CD14-positive monocyte (primary cell): ENCODE measurements at regions not wholly inside any gene's neighbourhood (a gene's known extent, or its start where the extent isn't known, plus 50 kb on each side); places are given as distances from the start of the nearest gene placed in this dataset.

Experiments used
- DNase-seq, 3 donors: peaks; one replicate each; pipeline ENCODE4 v3.0.0-alpha.2; 2011 to 2022
- H2AFZ ChIP-seq: 2 replicates; pipeline ENCODE4 v1.6.0; 2012; ENCODE audit warnings: mild to moderate bottlenecking, low read depth, low read length, inconsistent platforms; ENCODE audit not compliant: insufficient read depth, poor library complexity, severe bottlenecking
- H3K27ac ChIP-seq, 2 donors: 1 replicate in 1 of 2; 2 replicates in 1 of 2; pipeline ENCODE4 v1.5.1; 2012 to 2013; ENCODE audit warnings: low read length in 2 of 2, control low read depth in 1 of 2, inconsistent platforms in 1 of 2, low read depth in 1 of 2, mild to moderate bottlenecking in 1 of 2
- H3K27me3 ChIP-seq, 2 donors: one replicate each; pipeline versions ENCODE4 v1.6.0 to v1.6.1; 2011 to 2013; ENCODE audit warnings: low read length in 2 of 2; ENCODE audit not compliant: control insufficient read depth in 2 of 2, insufficient read depth in 2 of 2
- H3K36me3 ChIP-seq, 2 donors: replicated peaks in 1 of 2; 1 replicate in 1 of 2; 2 replicates in 1 of 2; pipeline versions ENCODE4 v1.5.1 to v1.6.1; 2012 to 2013; ENCODE audit warnings: low read length in 2 of 2, control low read depth in 1 of 2, inconsistent platforms in 1 of 2, mild to moderate bottlenecking in 1 of 2; ENCODE audit not compliant: insufficient read depth in 2 of 2, control insufficient read depth in 1 of 2
- H3K4me1 ChIP-seq, 2 donors: 1 replicate in 1 of 2; 2 replicates in 1 of 2; pipeline versions ENCODE4 v1.5.1 to v1.6.1; 2012 to 2013; ENCODE audit warnings: low read length in 2 of 2, control low read depth in 1 of 2, inconsistent platforms in 1 of 2, mild to moderate bottlenecking in 1 of 2, moderate library complexity in 1 of 2; ENCODE audit not compliant: insufficient read depth in 2 of 2, control insufficient read depth in 1 of 2
- H3K4me2 ChIP-seq: replicated peaks from 2 replicates; pipeline ENCODE3; 2012; ENCODE audit warnings: low read length, moderate library complexity, mild to moderate bottlenecking; ENCODE audit not compliant: poor library complexity, severe bottlenecking; ENCODE audit errors: extremely low read depth
- H3K4me3 ChIP-seq, 3 experiments: fragments of 200-600 bp in 1 of 3; sonication (generic) in 1 of 3; replicated peaks in 1 of 3; 1 replicate in 2 of 3; 2 replicates in 1 of 3; pipeline ENCODE4 v1.5.1; 2011 to 2013; ENCODE audit warnings: low read length in 3 of 3, mild to moderate bottlenecking in 3 of 3, control low read depth in 2 of 3, low read depth in 2 of 3, inconsistent platforms in 1 of 3, moderate library complexity in 1 of 3
- H3K79me2 ChIP-seq: 2 replicates; pipeline ENCODE4 v1.6.0; 2012; ENCODE audit warnings: mild to moderate bottlenecking, control low read depth, inconsistent platforms, low read length, moderate library complexity; ENCODE audit not compliant: insufficient read depth
- H3K9ac ChIP-seq: 2 replicates; pipeline ENCODE4 v1.6.0; 2017; ENCODE audit warnings: low read length, mild to moderate bottlenecking; ENCODE audit not compliant: insufficient read depth, poor library complexity, severe bottlenecking
- H3K9me3 ChIP-seq, 2 donors: replicated peaks in 1 of 2; 1 replicate in 1 of 2; 2 replicates in 1 of 2; pipeline versions ENCODE4 v1.5.1 to v1.6.1; 2012 to 2013; ENCODE audit warnings: low read length in 2 of 2, control low read depth in 1 of 2; ENCODE audit not compliant: control insufficient read depth in 1 of 2, insufficient read depth in 1 of 2
- H4K20me1 ChIP-seq: 2 replicates; pipeline ENCODE4 v1.6.0; 2012; ENCODE audit warnings: mild to moderate bottlenecking, low read length, control low read depth, moderate library complexity; ENCODE audit not compliant: insufficient read depth
- H3K27ac Mint-ChIP-seq, 7 donors: one replicate each; pipeline ENCODE4 v1.8.0; 2020; ENCODE audit warnings: mild to moderate bottlenecking in 7 of 7, mixed read lengths in 7 of 7, moderate library complexity in 6 of 7, inconsistent platforms in 2 of 7
- H3K27me3 Mint-ChIP-seq, 3 donors: one replicate each; pipeline ENCODE4 v1.8.0; 2021 to 2022; ENCODE audit warnings: low read depth in 3 of 3, mild to moderate bottlenecking in 3 of 3, mixed read lengths in 3 of 3, moderate library complexity in 3 of 3, inconsistent platforms in 1 of 3
- H3K36me3 Mint-ChIP-seq, 2 donors: one replicate each; pipeline ENCODE4 v1.8.0; 2020; ENCODE audit warnings: mixed read lengths in 2 of 2, inconsistent platforms in 1 of 2, mild to moderate bottlenecking in 1 of 2
- H3K4me1 Mint-ChIP-seq: one replicate; pipeline ENCODE4 v1.8.0; 2020; ENCODE audit warnings: mild to moderate bottlenecking, mixed read lengths
- H3K4me3 Mint-ChIP-seq, 2 donors: one replicate each; pipeline ENCODE4 v1.8.0; 2020; ENCODE audit warnings: mild to moderate bottlenecking in 2 of 2, mixed read lengths in 2 of 2, moderate library complexity in 1 of 2
- H3K9me3 Mint-ChIP-seq, 7 donors: one replicate each; pipeline ENCODE4 v1.8.0; 2020 to 2022; ENCODE audit warnings: mixed read lengths in 7 of 7, mild to moderate bottlenecking in 6 of 7, moderate library complexity in 6 of 7, inconsistent platforms in 2 of 7
- WGBS: methylation state at CpG from one replicate; pipeline ENCODE4 v1.1.5; 2013; ENCODE audit warnings: missing lambda C conversion rate; ENCODE audit not compliant: insufficient coverage; 5-methylcytosine and 5-hydroxymethylcytosine counted together
- intact Hi-C, 2 donors: fragments of 100-400 bp; cut with micrococcal nuclease; formaldehyde crosslinking; loops; one replicate each; pipeline versions ENCODE4 v1.15.0 to v1.15.1; 2023
- TF ChIP-seq, protein P1 (sequence below): fragments of 200-600 bp; IDR thresholded peaks from one replicate; pipeline ENCODE4 v1.8.0; 2022; ENCODE audit warnings: antibody characterized with exemption, mild to moderate bottlenecking

DNA sequence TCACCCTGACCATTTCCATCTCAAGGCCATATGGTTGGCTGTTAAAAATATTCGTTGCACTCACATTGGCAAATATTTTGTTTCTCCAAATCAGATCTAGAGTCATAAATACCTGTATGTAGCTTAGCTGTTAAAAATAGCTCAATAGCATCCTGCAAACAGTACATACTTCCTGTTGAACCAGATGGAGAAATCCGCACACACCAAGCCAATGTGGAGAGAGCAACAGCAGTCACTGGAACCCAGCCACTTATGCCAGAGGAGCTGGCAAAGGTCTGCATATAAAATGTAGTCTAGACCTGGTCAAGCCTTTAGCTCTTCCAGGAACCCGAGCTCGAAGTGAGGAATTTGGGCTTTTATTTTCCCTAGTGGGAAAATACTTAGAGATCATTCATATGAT lies 146.4 kb upstream of the KCNJ16 start:
- TF ChIP-seq, protein P1, sequence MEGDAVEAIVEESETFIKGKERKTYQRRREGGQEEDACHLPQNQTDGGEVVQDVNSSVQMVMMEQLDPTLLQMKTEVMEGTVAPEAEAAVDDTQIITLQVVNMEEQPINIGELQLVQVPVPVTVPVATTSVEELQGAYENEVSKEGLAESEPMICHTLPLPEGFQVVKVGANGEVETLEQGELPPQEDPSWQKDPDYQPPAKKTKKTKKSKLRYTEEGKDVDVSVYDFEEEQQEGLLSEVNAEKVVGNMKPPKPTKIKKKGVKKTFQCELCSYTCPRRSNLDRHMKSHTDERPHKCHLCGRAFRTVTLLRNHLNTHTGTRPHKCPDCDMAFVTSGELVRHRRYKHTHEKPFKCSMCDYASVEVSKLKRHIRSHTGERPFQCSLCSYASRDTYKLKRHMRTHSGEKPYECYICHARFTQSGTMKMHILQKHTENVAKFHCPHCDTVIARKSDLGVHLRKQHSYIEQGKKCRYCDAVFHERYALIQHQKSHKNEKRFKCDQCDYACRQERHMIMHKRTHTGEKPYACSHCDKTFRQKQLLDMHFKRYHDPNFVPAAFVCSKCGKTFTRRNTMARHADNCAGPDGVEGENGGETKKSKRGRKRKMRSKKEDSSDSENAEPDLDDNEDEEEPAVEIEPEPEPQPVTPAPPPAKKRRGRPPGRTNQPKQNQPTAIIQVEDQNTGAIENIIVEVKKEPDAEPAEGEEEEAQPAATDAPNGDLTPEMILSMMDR: no peak
- no peak overlapping the region for H3K27ac Mint-ChIP-seq
- H3K4me2 ChIP-seq: no peak overlapping the region
- H2AFZ ChIP-seq: no peak overlapping the region
- WGBS: 33% methylated on average over 1 of the region's 4 CpGs
- no peaks in the 10 kb centered on the region for H3K36me3 Mint-ChIP-seq
- no peaks in the 10 kb centered on the region for H3K36me3 ChIP-seq
- H3K9me3 Mint-ChIP-seq: peaks cover 2 to 10% (median 6%) of the 10 kb centered on the region in 7 donors
- H3K4me1 Mint-ChIP-seq: no peaks in the 10 kb centered on the region
- H4K20me1 ChIP-seq: no peaks in the 10 kb centered on the region
- H3K4me1 ChIP-seq: no peaks in the 10 kb centered on the region
- no peak for DNase-seq
- no peak overlapping the region for H3K4me3 ChIP-seq
- H3K27me3 ChIP-seq: no peaks in the 10 kb centered on the region
- no peaks in the 10 kb centered on the region for H3K9me3 ChIP-seq
- intact Hi-C loops: no loop called here
- H3K27ac ChIP-seq: no peak overlapping the region
- no peak overlapping the region for H3K9ac ChIP-seq
- no peaks in the 10 kb centered on the region for H3K27me3 Mint-ChIP-seq
- H3K4me3 Mint-ChIP-seq: no peak overlapping the region
- no peaks in the 10 kb centered on the region for H3K79me2 ChIP-seq

DNA sequence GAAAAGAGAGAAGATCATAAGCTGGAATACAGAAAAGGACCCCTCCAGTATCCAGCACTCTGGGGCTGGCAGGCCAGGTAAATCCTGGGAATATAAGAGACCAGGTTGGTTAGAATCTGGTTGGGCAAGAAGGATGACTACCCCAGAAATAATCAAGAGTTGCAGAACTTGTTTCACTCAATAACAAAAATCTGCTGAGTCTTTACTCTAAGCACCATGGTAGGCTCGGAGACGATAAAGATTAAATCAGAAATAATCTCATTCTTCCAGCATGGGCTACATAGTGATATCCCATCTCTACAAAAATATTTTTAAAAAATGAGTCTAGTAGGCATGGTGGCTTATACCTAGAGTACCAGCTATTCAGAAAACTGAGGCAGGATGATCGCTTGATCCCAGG lies 138.0 kb upstream of the KCNJ16 start:
- Histone ChIP-seq H2AFZ (no peak overlapping the region), H3K27me3 (no peaks in the 10 kb centered on the region), H3K36me3 (no peaks in the 10 kb centered on the region), H3K9me3 (no peaks in the 10 kb centered on the region), H3K27ac (no peak overlapping the region), H4K20me1 (no peaks in the 10 kb centered on the region), H3K4me3 (no peak overlapping the region), H3K4me1 (no peaks in the 10 kb centered on the region), H3K9ac (no peak overlapping the region), H3K79me2 (no peaks in the 10 kb centered on the region), H3K4me2 (no peak overlapping the region)
- WGBS: 100% methylated on average over 1 of the region's 3 CpGs
- H3K9me3 Mint-ChIP-seq: peaks cover 0 to 10% (median 5%) of the 10 kb centered on the region in 7 donors
- DNase-seq: no peak
- no peak overlapping the region for H3K27ac Mint-ChIP-seq
- H3K36me3 Mint-ChIP-seq: no peaks in the 10 kb centered on the region
- no peak overlapping the region for H3K4me3 Mint-ChIP-seq
- intact Hi-C loops: no loop called here
- H3K4me1 Mint-ChIP-seq: no peaks in the 10 kb centered on the region
- H3K27me3 Mint-ChIP-seq: no peaks in the 10 kb centered on the region
- TF ChIP-seq, protein P1: no peak
